CD4-positive, alpha-beta T cell (primary cell): ENCODE measurements at regions not wholly inside any gene's neighbourhood (a gene's known extent, or its start where the extent isn't known, plus 50 kb on each side); places are given as distances from the start of the nearest gene placed in this dataset.

Experiments used
- ATAC-seq: fragments of 200-7000 bp; cut with Tn5 transposase; one replicate; pipeline ENCODE4 v1.10.0; 2022; ENCODE audit warnings: mild to moderate bottlenecking; ENCODE audit not compliant: poor library complexity
- CTCF ChIA-PET: fragments of 350-600 bp; sonication (Branson Sonifier 250); formaldehyde crosslinking; loops from one replicate; lab custom pipeline; 2021; ENCODE audit warnings: antibody characterized with exemption, inconsistent platforms; lab: Charles Lee
- POLR2A ChIA-PET: fragments of 350-600 bp; sonication (Branson Sonifier 250); formaldehyde crosslinking; loops from one replicate; lab custom pipeline; 2021; ENCODE audit warnings: antibody characterized with exemption, inconsistent platforms; lab: Charles Lee
- DNase-seq, 14 experiments: peaks; one replicate each; pipeline ENCODE4 v3.0.0-alpha.2; 2013 to 2020; ENCODE audit warnings: mixed read lengths in 2 of 14
- H3K27ac ChIP-seq, 2 donors: one replicate each; pipeline versions ENCODE4 v1.5.1 to v1.7.0; 2013; ENCODE audit warnings: low read length in 2 of 2, low read depth in 1 of 2, mild to moderate bottlenecking in 1 of 2
- H3K27me3 ChIP-seq, 2 experiments: 1 replicate in 1 of 2; 2 replicates in 1 of 2; pipeline versions ENCODE4 v1.6.1 to v1.7.0; 2013; ENCODE audit warnings: low read length in 2 of 2, control low read depth in 1 of 2, mild to moderate bottlenecking in 1 of 2, moderate library complexity in 1 of 2; ENCODE audit not compliant: insufficient read depth in 2 of 2, control insufficient read depth in 1 of 2
- H3K36me3 ChIP-seq: one replicate; pipeline ENCODE4 v1.6.1; 2013; ENCODE audit warnings: low read length, control low read depth; ENCODE audit not compliant: insufficient read depth
- H3K4me1 ChIP-seq: one replicate; pipeline ENCODE4 v1.6.1; 2013; ENCODE audit warnings: low read length, control low read depth; ENCODE audit not compliant: insufficient read depth
- H3K4me3 ChIP-seq: one replicate; pipeline ENCODE4 v1.5.1; 2013; ENCODE audit warnings: mild to moderate bottlenecking, low read length, moderate library complexity
- H3K9me3 ChIP-seq, 2 experiments: 1 replicate in 1 of 2; 2 replicates in 1 of 2; pipeline versions ENCODE4 v1.6.1 to v1.7.0; 2013; ENCODE audit warnings: low read length in 2 of 2, mild to moderate bottlenecking in 2 of 2, control low read depth in 1 of 2, moderate library complexity in 1 of 2; ENCODE audit not compliant: control insufficient read depth in 1 of 2, insufficient read depth in 1 of 2
- H3K27ac Mint-ChIP-seq: one replicate; pipeline ENCODE4 v1.8.0; 2020; ENCODE audit warnings: mixed read lengths
- H3K27me3 Mint-ChIP-seq: one replicate; pipeline ENCODE4 v1.8.0; 2021; ENCODE audit warnings: mixed read lengths
- H3K36me3 Mint-ChIP-seq: one replicate; pipeline ENCODE4 v1.8.0; 2021; ENCODE audit warnings: low read depth, mixed read lengths
- H3K4me1 Mint-ChIP-seq: one replicate; pipeline ENCODE4 v1.8.0; 2021; ENCODE audit warnings: low read depth, mixed read lengths
- H3K4me3 Mint-ChIP-seq: one replicate; pipeline ENCODE4 v1.8.0; 2020; ENCODE audit warnings: mild to moderate bottlenecking, mixed read lengths
- H3K9me3 Mint-ChIP-seq: one replicate; pipeline ENCODE4 v1.8.0; 2020; ENCODE audit warnings: mixed read lengths
- intact Hi-C, 2 experiments: fragments of 100-400 bp; cut with DNase I in 1 of 2; cut with micrococcal nuclease in 1 of 2; formaldehyde crosslinking; loops; one replicate each; pipeline versions ENCODE4 v1.15.1 to v1.9.0; 2023 to 2025; cut with DNase I, micrococcal nuclease
- TF ChIP-seq, protein P1 (sequence below): fragments of 200-600 bp; IDR thresholded peaks from one replicate; pipeline ENCODE4 v1.8.0; 2022; ENCODE audit warnings: antibody characterized with exemption, mild to moderate bottlenecking

DNA sequence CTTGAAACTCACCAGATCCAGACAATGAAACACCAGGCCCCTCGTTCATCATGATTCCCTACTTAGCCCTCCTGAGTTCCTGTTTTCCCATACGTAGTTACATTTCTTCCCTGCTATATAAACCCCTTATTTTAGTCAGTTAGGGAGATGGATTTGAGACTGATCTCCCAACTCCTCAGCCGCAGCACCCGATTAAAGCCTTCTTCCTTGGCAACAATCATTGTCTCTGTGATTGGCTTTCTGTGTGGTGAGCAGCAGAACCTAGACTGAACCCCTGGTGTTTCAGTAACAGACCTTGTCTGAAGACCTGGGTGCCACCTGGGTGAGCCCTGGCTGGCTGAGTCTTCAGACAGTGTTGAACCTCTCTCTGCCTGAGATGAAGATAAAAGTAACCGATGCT lies 118.0 kb downstream of the OAT start:
- H3K36me3 Mint-ChIP-seq = no peaks in the 10 kb centered on the region

DNA sequence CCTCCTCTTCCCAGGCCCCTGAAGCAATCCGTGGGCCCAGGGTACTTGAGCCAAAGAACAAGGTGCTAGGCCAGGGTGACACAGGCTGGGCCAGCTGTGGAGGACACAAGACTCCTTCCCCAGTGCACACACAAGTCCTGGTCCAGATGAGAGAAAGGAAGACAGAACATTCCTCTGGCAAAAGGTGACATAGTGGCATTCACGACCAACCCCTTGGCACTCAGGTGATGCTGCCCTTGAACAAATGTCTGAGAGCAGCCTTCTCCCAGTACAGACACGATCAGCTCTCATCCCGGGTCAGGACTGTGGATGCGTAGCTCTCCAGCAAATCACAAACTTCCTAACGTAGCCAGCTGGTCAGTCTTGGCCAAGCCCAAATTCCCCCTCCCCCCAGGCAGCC lies 118.5 kb downstream of the OAT start:
- intact Hi-C loops = no loop called here
- TF ChIP-seq, protein P1, sequence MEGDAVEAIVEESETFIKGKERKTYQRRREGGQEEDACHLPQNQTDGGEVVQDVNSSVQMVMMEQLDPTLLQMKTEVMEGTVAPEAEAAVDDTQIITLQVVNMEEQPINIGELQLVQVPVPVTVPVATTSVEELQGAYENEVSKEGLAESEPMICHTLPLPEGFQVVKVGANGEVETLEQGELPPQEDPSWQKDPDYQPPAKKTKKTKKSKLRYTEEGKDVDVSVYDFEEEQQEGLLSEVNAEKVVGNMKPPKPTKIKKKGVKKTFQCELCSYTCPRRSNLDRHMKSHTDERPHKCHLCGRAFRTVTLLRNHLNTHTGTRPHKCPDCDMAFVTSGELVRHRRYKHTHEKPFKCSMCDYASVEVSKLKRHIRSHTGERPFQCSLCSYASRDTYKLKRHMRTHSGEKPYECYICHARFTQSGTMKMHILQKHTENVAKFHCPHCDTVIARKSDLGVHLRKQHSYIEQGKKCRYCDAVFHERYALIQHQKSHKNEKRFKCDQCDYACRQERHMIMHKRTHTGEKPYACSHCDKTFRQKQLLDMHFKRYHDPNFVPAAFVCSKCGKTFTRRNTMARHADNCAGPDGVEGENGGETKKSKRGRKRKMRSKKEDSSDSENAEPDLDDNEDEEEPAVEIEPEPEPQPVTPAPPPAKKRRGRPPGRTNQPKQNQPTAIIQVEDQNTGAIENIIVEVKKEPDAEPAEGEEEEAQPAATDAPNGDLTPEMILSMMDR = no peak
- ChIA-PET POLR2A (no interaction called here), CTCF (no interaction called here)
- Mint-ChIP-seq H3K4me3 (no peak overlapping the region), H3K27me3 (peaks cover 5% of the 10 kb centered on the region), H3K9me3 (no peaks in the 10 kb centered on the region), H3K4me1 (no peaks in the 10 kb centered on the region), H3K27ac (no peak overlapping the region), H3K36me3 (no peaks in the 10 kb centered on the region)
- H3K27ac ChIP-seq = no peak overlapping the region
- H3K4me1 ChIP-seq = no peaks in the 10 kb centered on the region
- H3K9me3 ChIP-seq = peaks cover 0 to 22% of the 10 kb centered on the region in 2 experiments
- H3K27me3 ChIP-seq = no peaks in the 10 kb centered on the region
- DNase-seq (no peak), ATAC-seq (no peak)
- no peaks in the 10 kb centered on the region for H3K36me3 ChIP-seq
- no peak overlapping the region for H3K4me3 ChIP-seq

More for the DNA sequence above, 118.0 kb downstream of the OAT start:
- CTCF ChIA-PET = no interaction called here
- Histone ChIP-seq H3K4me1 (no peaks in the 10 kb centered on the region), H3K36me3 (no peaks in the 10 kb centered on the region), H3K27ac (no peak overlapping the region), H3K4me3 (no peak overlapping the region), H3K9me3 (peaks cover 0 to 22% of the 10 kb centered on the region in 2 experiments), H3K27me3 (no peaks in the 10 kb centered on the region)
- no peak for DNase-seq
- TF ChIP-seq, protein P1 = no peak
- Mint-ChIP-seq H3K4me3 (no peak overlapping the region), H3K9me3 (no peaks in the 10 kb centered on the region), H3K27ac (no peak overlapping the region), H3K27me3 (peaks cover 5% of the 10 kb centered on the region), H3K4me1 (no peaks in the 10 kb centered on the region)
- POLR2A ChIA-PET = no interaction called here
- intact Hi-C loops = no loop called here
- ATAC-seq = no peak

DNA sequence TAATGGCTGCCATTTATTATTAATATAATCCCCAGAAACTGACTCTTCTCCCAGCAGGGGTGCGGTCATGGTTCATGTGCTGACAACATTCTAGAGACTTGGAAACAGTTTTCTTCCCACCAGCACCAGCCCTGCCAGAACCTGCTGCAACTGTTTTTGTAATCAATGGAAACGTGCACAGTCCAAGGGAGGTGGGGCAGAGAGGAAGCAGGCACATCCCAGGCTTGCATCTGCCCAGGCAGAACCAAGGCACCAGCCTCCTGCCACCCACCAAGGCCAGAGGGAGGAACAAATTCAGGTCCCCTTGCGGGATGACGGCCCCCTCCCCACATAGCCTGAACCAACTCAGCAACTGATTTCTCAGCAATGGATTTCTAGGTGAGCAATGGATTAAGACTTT lies 119.0 kb downstream of the OAT start:
- no peak overlapping the region for H3K27ac ChIP-seq
- no peaks in the 10 kb centered on the region for H3K27me3 ChIP-seq
- no peak overlapping the region for H3K4me3 Mint-ChIP-seq
- TF ChIP-seq, protein P1 = no peak
- no peaks in the 10 kb centered on the region for H3K4me1 Mint-ChIP-seq
- ATAC-seq (no peak), DNase-seq (no peak)
- H3K4me1 ChIP-seq = no peaks in the 10 kb centered on the region
- CTCF ChIA-PET = no interaction called here
- no peak overlapping the region for H3K27ac Mint-ChIP-seq
- no peaks in the 10 kb centered on the region for H3K9me3 Mint-ChIP-seq
- H3K27me3 Mint-ChIP-seq = peaks cover 5% of the 10 kb centered on the region
- no peaks in the 10 kb centered on the region for H3K36me3 Mint-ChIP-seq
- intact Hi-C loops = no loop called here
- no peak overlapping the region for H3K4me3 ChIP-seq
- H3K9me3 ChIP-seq = peaks cover 0 to 22% of the 10 kb centered on the region in 2 experiments
- POLR2A ChIA-PET = no interaction called here
- no peaks in the 10 kb centered on the region for H3K36me3 ChIP-seq
